ENCODE measurements at regions not wholly inside any gene's neighbourhood (a gene's known extent, or its start where the extent isn't known, plus 50 kb on each side); places are given as distances from the start of the nearest gene placed in this dataset.

GRCh38 chr7:20269726-20270125, 52.5 kb upstream of the MACC1 start:
- no peak for TF ChIP-seq CTCF (IDR thresholded peaks at IDR 0.05)
- no peak for TF ChIP-seq EZH2 (IDR thresholded peaks at IDR 0.05)
- no peak for TF ChIP-seq EZH2phosphoT487 (IDR thresholded peaks at IDR 0.05)

Data from neural progenitor cell (in vitro differentiated cells).